ENCODE measurements at regions not wholly inside any gene's neighbourhood (a gene's known extent, or its start where the extent isn't known, plus 50 kb on each side); places are given as distances from the start of the nearest gene placed in this dataset.

GRCh38 chr5:8059337-8059736 is 190.4 kb downstream of the MTRR start:
- ATAC-seq = no peak

DNA sequence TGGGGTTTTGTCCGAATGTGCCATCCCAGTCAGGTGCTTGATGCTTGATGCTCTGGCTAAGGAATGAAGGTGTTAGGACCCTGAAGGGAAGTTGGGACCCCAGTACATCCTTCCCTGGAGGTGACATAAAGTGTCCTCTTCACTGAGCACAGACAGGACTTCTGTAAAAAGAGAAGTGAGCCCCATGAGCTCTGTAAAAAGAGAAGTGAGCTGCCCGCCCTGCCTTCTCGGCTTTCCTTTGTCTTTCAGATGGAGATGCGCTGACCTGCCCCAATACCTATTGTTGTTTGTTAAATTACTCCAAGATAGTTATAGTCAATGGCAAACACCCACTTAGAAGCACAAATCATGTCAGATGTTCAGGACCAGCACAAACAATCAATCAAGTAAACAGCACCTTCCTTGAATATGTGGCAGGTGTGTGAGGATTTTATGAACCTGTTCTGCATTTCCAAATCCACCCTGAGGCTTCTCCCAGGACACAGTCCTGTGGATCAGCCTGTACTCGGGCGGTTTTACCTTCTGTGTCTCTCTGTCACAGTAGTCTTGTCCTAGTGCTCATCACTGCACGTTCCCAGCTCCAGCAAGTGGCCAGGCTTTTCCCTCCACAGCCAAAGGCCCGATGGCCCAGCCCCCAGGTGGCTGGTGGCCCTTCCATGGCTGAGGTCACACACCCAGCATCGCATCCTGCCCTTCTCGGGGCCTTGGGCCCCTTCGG is 191.4 kb downstream of the MTRR start:
- ATAC-seq = no peak
- TF ChIP-seq ZNF8 (CRISPR knock-in tag; IDR thresholded peaks at IDR 0.05) = no peak
- TF ChIP-seq, protein P1, sequence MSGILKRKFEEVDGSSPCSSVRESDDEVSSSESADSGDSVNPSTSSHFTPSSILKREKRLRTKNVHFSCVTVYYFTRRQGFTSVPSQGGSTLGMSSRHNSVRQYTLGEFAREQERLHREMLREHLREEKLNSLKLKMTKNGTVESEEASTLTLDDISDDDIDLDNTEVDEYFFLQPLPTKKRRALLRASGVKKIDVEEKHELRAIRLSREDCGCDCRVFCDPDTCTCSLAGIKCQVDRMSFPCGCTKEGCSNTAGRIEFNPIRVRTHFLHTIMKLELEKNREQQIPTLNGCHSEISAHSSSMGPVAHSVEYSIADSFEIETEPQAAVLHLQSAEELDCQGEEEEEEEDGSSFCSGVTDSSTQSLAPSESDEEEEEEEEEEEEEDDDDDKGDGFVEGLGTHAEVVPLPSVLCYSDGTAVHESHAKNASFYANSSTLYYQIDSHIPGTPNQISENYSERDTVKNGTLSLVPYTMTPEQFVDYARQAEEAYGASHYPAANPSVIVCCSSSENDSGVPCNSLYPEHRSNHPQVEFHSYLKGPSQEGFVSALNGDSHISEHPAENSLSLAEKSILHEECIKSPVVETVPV (CRISPR knock-in tag; IDR thresholded peaks at IDR 0.05) = no peak

More at GRCh38 chr5:8059337-8059736, 190.4 kb downstream of the MTRR start:
- TF ChIP-seq RARB (CRISPR knock-in tag; IDR thresholded peaks at IDR 0.05) (no peak), ESRRG (CRISPR knock-in tag; IDR thresholded peaks at IDR 0.05) (no peak), ZNF565 (CRISPR knock-in tag; conservative IDR thresholded peaks at IDR 0.05; ENCODE audit: low read depth) (no peak), TCF4 (CRISPR knock-in tag; IDR thresholded peaks at IDR 0.05; ENCODE audit: borderline replicate concordance) (no peak), ZC3H10 (CRISPR knock-in tag; IDR thresholded peaks at IDR 0.05) (no peak), PPARA (CRISPR knock-in tag; IDR thresholded peaks at IDR 0.05; ENCODE audit: borderline replicate concordance) (no peak), ARNTL (CRISPR knock-in tag; IDR thresholded peaks at IDR 0.05; ENCODE audit: borderline replicate concordance, low read depth) (no peak), ZNF70 (CRISPR knock-in tag; IDR thresholded peaks at IDR 0.05) (no peak), ZFP30 (CRISPR knock-in tag; IDR thresholded peaks at IDR 0.05) (no peak), BACH2 (CRISPR knock-in tag; IDR thresholded peaks at IDR 0.05; ENCODE audit: borderline replicate concordance) (no peak)
- TF ChIP-seq, protein P2, sequence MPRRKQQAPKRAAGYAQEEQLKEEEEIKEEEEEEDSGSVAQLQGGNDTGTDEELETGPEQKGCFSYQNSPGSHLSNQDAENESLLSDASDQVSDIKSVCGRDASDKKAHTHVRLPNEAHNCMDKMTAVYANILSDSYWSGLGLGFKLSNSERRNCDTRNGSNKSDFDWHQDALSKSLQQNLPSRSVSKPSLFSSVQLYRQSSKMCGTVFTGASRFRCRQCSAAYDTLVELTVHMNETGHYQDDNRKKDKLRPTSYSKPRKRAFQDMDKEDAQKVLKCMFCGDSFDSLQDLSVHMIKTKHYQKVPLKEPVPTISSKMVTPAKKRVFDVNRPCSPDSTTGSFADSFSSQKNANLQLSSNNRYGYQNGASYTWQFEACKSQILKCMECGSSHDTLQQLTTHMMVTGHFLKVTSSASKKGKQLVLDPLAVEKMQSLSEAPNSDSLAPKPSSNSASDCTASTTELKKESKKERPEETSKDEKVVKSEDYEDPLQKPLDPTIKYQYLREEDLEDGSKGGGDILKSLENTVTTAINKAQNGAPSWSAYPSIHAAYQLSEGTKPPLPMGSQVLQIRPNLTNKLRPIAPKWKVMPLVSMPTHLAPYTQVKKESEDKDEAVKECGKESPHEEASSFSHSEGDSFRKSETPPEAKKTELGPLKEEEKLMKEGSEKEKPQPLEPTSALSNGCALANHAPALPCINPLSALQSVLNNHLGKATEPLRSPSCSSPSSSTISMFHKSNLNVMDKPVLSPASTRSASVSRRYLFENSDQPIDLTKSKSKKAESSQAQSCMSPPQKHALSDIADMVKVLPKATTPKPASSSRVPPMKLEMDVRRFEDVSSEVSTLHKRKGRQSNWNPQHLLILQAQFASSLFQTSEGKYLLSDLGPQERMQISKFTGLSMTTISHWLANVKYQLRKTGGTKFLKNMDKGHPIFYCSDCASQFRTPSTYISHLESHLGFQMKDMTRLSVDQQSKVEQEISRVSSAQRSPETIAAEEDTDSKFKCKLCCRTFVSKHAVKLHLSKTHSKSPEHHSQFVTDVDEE (CRISPR knock-in tag; IDR thresholded peaks at IDR 0.05) = no peak
- TF ChIP-seq, protein P1 (CRISPR knock-in tag; IDR thresholded peaks at IDR 0.05) = no peak

GRCh38 chr5:8060953-8061429 is 192.0 kb downstream of the MTRR start:
- TF ChIP-seq SNAI2 (CRISPR knock-in tag; IDR thresholded peaks at IDR 0.05) (no peak), CSDC2 (CRISPR knock-in tag; IDR thresholded peaks at IDR 0.05) (no peak)
- ATAC-seq = no peak

DNA sequence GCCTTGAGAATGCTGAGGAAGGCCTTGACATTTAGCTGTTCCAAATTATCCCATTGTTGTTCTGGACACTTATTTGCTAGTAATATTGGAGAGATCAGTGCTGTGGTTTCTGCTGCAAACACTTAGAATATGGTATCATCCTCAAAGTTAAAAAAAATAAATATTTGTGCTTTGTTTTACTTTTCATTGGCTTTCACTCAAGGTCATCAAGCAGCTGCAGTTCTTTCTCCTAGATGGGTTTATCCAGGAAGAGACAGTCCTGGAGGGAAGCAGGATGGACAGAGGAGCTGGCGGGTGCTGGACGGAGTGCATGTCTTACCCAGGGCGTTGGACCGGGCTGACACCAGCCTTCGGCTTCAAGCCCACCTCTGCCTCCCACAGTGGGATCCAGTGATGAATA is 193.6 kb downstream of the MTRR start:
- no peak for ATAC-seq
- TF ChIP-seq OSR1 (CRISPR knock-in tag; IDR thresholded peaks at IDR 0.05) (no peak), CSDC2 (CRISPR knock-in tag; IDR thresholded peaks at IDR 0.05) (no peak)

- no peak for ATAC-seq
- TF ChIP-seq ZNF8 (CRISPR knock-in tag; IDR thresholded peaks at IDR 0.05) = no peak
- TF ChIP-seq POU6F1 (CRISPR knock-in tag; IDR thresholded peaks at IDR 0.05; ENCODE audit: borderline replicate concordance, low read depth) = no peak
- TF ChIP-seq ZC3H10 (CRISPR knock-in tag; IDR thresholded peaks at IDR 0.05) = no peak
- no peak for TF ChIP-seq ESRRG (CRISPR knock-in tag; IDR thresholded peaks at IDR 0.05)
- TF ChIP-seq CREB5 (CRISPR knock-in tag; IDR thresholded peaks at IDR 0.05; ENCODE audit: low read depth) = no peak
- TF ChIP-seq ZFP30 (CRISPR knock-in tag; IDR thresholded peaks at IDR 0.05) = no peak
- TF ChIP-seq TOX (CRISPR knock-in tag; IDR thresholded peaks at IDR 0.05; ENCODE audit: borderline replicate concordance) = no peak
- no peak for TF ChIP-seq ZNF70 (CRISPR knock-in tag; IDR thresholded peaks at IDR 0.05)
- no peak for TF ChIP-seq ZFP3 (CRISPR knock-in tag; IDR thresholded peaks at IDR 0.05)
- TF ChIP-seq BACH2 (CRISPR knock-in tag; IDR thresholded peaks at IDR 0.05; ENCODE audit: borderline replicate concordance) = no peak
These were observed 199.1 kb downstream of the MTRR start for GRCh38 chr5:8068078-8068477.

Data from SK-N-SH treated with all-trans-retinoic acid at 6 μM for 48 hours (cell line).